K562 (cell line): ENCODE measurements at regions not wholly inside any gene's neighbourhood (a gene's known extent, or its start where the extent isn't known, plus 50 kb on each side); places are given as distances from the start of the nearest gene placed in this dataset.

Source experiments
- ATAC-seq: fragments of 200-7000 bp; cut with Tn5 transposase; 3 replicates; pipeline ENCODE4 v1.9.1; 2020; ENCODE audit warnings: moderate library complexity
- BruUV-seq: library from RNA; stranded (reverse); fragments of 400-500 nt; replicated peaks from 2 replicates; lab custom pipeline; 2021; lab: Mats Ljungman, UMichigan
- CTCF ChIA-PET: fragments of 300-600 bp; formaldehyde crosslinking; extraction: SDS; loops from one replicate; lab custom pipeline; 2021; ENCODE audit warnings: low intra/inter-chr PET ratio; lab: Yijun Ruan, JAX
- POLR2A ChIA-PET: fragments of 300-600, 350-650 bp; sonication (Branson Sonifier 250); formaldehyde crosslinking; extraction: SDS; loops from one replicate; lab custom pipeline; 2021; ENCODE audit warnings: antibody characterized with exemption, inconsistent platforms; lab: Yijun Ruan, JAX
- DNase-seq, 4 experiments: peaks; one replicate each; pipeline versions ENCODE4 v3.0.0 to v3.0.0-alpha.2; 2011 to 2018; ENCODE audit warnings: low spot score in 3 of 4, mixed read lengths in 3 of 4; ENCODE audit errors: extremely low read depth in 1 of 4
- FAIRE-seq: peaks from 2 replicates; lab custom pipeline; 2011; peaks lifted over from hg19 to GRCh38; lab: Jason Lieb, UNC
- H2AFZ ChIP-seq: 2 replicates; pipeline ENCODE4 v1.6.0; 2011; ENCODE audit warnings: low read depth, low read length, control low read depth, inconsistent platforms
- H3K27ac ChIP-seq: fragments of 200-600 bp; 3 replicates; pipeline ENCODE4 v1.8.0; 2011; ENCODE audit warnings: low read depth, mild to moderate bottlenecking, control low read depth, inconsistent platforms, low read length, moderate library complexity, mixed read lengths; ENCODE audit errors: extremely low read depth
- H3K27me3 ChIP-seq, 2 experiments: fragments of 300-600 bp in 1 of 2; 2 replicates in 1 of 2; 3 replicates in 1 of 2; pipeline versions ENCODE4 v1.6.0 to v1.8.0; 2011; ENCODE audit warnings: inconsistent platforms in 2 of 2, low read length in 2 of 2, mild to moderate bottlenecking in 1 of 2, mixed read lengths in 1 of 2, moderate library complexity in 1 of 2; ENCODE audit not compliant: control insufficient read depth in 2 of 2, insufficient read depth in 2 of 2
- H3K36me3 ChIP-seq: fragments of 300-600 bp; 3 replicates; pipeline ENCODE4 v1.8.0; 2011; ENCODE audit warnings: mild to moderate bottlenecking, low read length, inconsistent platforms; ENCODE audit not compliant: control insufficient read depth, insufficient read depth
- H3K4me1 ChIP-seq, 2 experiments: fragments of 200-600 bp in 1 of 2; replicated peaks in 1 of 2; 2 replicates in 1 of 2; 3 replicates in 1 of 2; pipeline versions ENCODE4 v1.5.1 to v1.8.0; 2011; ENCODE audit warnings: inconsistent platforms in 2 of 2, low read length in 2 of 2, mild to moderate bottlenecking in 1 of 2, mixed read lengths in 1 of 2, moderate library complexity in 1 of 2; ENCODE audit not compliant: control insufficient read depth in 2 of 2, insufficient read depth in 2 of 2
- H3K4me2 ChIP-seq: 2 replicates; pipeline ENCODE4 v1.6.1; 2011; ENCODE audit warnings: low read length, control low read depth, inconsistent platforms, mixed read lengths; ENCODE audit not compliant: insufficient read depth
- H3K4me3 ChIP-seq: fragments of 200-600 bp; sonication (generic), shearing (Covaris generic); 2 replicates; pipeline ENCODE4 v1.5.1; 2016; ENCODE audit warnings: control low read depth, inconsistent platforms
- H3K79me2 ChIP-seq: fragments of 200-600 bp; 3 replicates; pipeline ENCODE4 v1.8.0; 2011; ENCODE audit warnings: low read length, inconsistent platforms; ENCODE audit not compliant: control insufficient read depth, insufficient read depth
- H3K9ac ChIP-seq, 2 experiments: 2 replicates each; pipeline versions ENCODE4 v1.6.0 to v1.6.1; 2011; ENCODE audit warnings: low read depth in 2 of 2, low read length in 2 of 2, control low read depth in 1 of 2, inconsistent platforms in 1 of 2, mild to moderate bottlenecking in 1 of 2, mixed read lengths in 1 of 2; ENCODE audit not compliant: insufficient read depth in 1 of 2
- H3K9me1 ChIP-seq: one replicate; pipeline ENCODE4 v1.6.0; 2011; ENCODE audit warnings: inconsistent platforms, mild to moderate bottlenecking, low read length, moderate library complexity; ENCODE audit not compliant: control insufficient read depth, insufficient read depth
- H3K9me3 ChIP-seq: replicated peaks from 2 replicates; pipeline ENCODE4 v1.5.1; 2011; ENCODE audit warnings: low read depth, low read length, inconsistent platforms; ENCODE audit not compliant: control insufficient read depth, insufficient read depth
- H4K20me1 ChIP-seq: replicated peaks from 2 replicates; pipeline ENCODE4 v1.6.1; 2011; ENCODE audit warnings: low read length, inconsistent platforms, mixed read lengths; ENCODE audit not compliant: control insufficient read depth, insufficient read depth
- CTBP1 ChIP-seq: fragments of 450-650 bp; IDR thresholded peaks from 2 replicates; pipeline ENCODE4 v1.6.1; 2016; ENCODE audit warnings: borderline replicate concordance
- CUX1 ChIP-seq: fragments of 200-800 bp; sonication (Bioruptor generic); IDR thresholded peaks from 2 replicates; pipeline ENCODE4 v1.6.1; 2016; ENCODE audit warnings: missing genetic modification characterization, missing compliant biosample characterization
- GMEB1 ChIP-seq: fragments of 250-450 bp; sonication (Bioruptor Pico); IDR thresholded peaks from 2 replicates; pipeline ENCODE4 v1.4.0; 2020; ENCODE audit warnings: mild to moderate bottlenecking
- HDAC1 ChIP-seq, 2 experiments: fragments of 450-650 bp; IDR thresholded peaks; 2 replicates each; pipeline ENCODE4 v1.6.1; 2016 to 2017; ENCODE audit warnings: inconsistent platforms in 1 of 2, mild to moderate bottlenecking in 1 of 2, moderate library complexity in 1 of 2
- LCOR ChIP-seq: sonication (generic); formaldehyde crosslinking; IDR thresholded peaks from 2 replicates; pipeline ENCODE4 v1.8.0; 2022; ENCODE audit warnings: mild to moderate bottlenecking, missing genetic modification reagents
- NFYB ChIP-seq: IDR thresholded peaks from 2 replicates; pipeline ENCODE4 v1.6.1; 2011; ENCODE audit warnings: mild to moderate bottlenecking, moderate library complexity; ENCODE audit not compliant: insufficient read length; ENCODE audit errors: extremely low read depth
- RNF219 ChIP-seq: fragments of 250-450 bp; sonication (Bioruptor Pico); IDR thresholded peaks from 2 replicates; pipeline ENCODE4 v1.5.0; 2022; ENCODE audit warnings: mild to moderate bottlenecking
- SETDB1 ChIP-seq: IDR thresholded peaks from one replicate; pipeline ENCODE4 v1.6.1; 2012; ENCODE audit warnings: low read length, control low read depth, inconsistent platforms
- ZBED1 ChIP-seq: IDR thresholded peaks from 2 replicates; pipeline ENCODE4 v1.6.1; 2014
- ZHX1 ChIP-seq: fragments of 150-350 bp; conservative IDR thresholded peaks from 2 replicates; pipeline ENCODE4 v1.6.1; 2014; ENCODE audit warnings: low read length
- ZNF57 ChIP-seq: fragments of 450-650 bp; formaldehyde crosslinking; IDR thresholded peaks from 2 replicates; pipeline ENCODE4 v1.4.0; 2020; ENCODE audit warnings: mild to moderate bottlenecking, moderate library complexity
- whole genome bisulfite sequencing: fragments of 100-300 bp; shearing (Covaris generic); methylation state at CpG from one replicate; pipeline ENCODE4 v1.1.6; 2016; ENCODE audit warnings: low coverage, mixed read lengths; ENCODE audit not compliant: insufficient coverage; ENCODE audit errors: missing lambda C conversion rate; 5-methylcytosine and 5-hydroxymethylcytosine counted together
- in situ Hi-C: fragments of 300-500 bp; cut with MboI; formaldehyde crosslinking; loops from 4 replicates; pipeline ENCODE4 v1.15.0; 2018; ENCODE audit warnings: inconsistent platforms, mixed read lengths
- intact Hi-C: fragments of 100-400 bp; cut with micrococcal nuclease; formaldehyde crosslinking; loops from 2 replicates; pipeline ENCODE4 v1.14.2; 2022

GRCh38 chr16:5533321-5533888, 435.8 kb upstream of the EEF2KMT start:
- Histone ChIP-seq H3K4me3 (no peak overlapping the region), H3K27me3 (no peaks in the 10 kb centered on the region), H3K79me2 (no peaks in the 10 kb centered on the region), H3K27ac (no peak overlapping the region), H3K4me2 (no peak overlapping the region), H3K9me1 (no peaks in the 10 kb centered on the region), H2AFZ (no peak overlapping the region), H3K4me1 (no peaks in the 10 kb centered on the region), H3K9me3 (no peaks in the 10 kb centered on the region), H4K20me1 (no peaks in the 10 kb centered on the region), H3K36me3 (no peaks in the 10 kb centered on the region), H3K9ac (no peak overlapping the region)
- WGBS = 0% methylated on average over 3 of the region's 3 CpGs
- DNase-seq (no peak), FAIRE-seq (no peak), ATAC-seq (no peak)
- BruUV-seq = no TSS peak
- POLR2A ChIA-PET = no interaction called here
- CTCF ChIA-PET = no interaction called here
- intact Hi-C loops = no loop called here
- in situ Hi-C loops = no loop called here
- no peak for TF ChIP-seq SETDB1
- no peak for TF ChIP-seq NFYB
- no peak for TF ChIP-seq CTBP1
- TF ChIP-seq LCOR = no peak
- TF ChIP-seq ZNF57 (CRISPR knock-in tag) = no peak
- no peak for TF ChIP-seq ZHX1
- no peak for TF ChIP-seq GMEB1
- TF ChIP-seq HDAC1 (IDR thresholded peaks at IDR 0.05) = no peak
- TF ChIP-seq RNF219 (CRISPR knock-in tag) = no peak
- no peak for TF ChIP-seq ZBED1
- TF ChIP-seq CUX1 (CRISPR knock-in tag) = no peak
